ENCODE measurements at regions not wholly inside any gene's neighbourhood (a gene's known extent, or its start where the extent isn't known, plus 50 kb on each side); places are given as distances from the start of the nearest gene placed in this dataset.

DNA sequence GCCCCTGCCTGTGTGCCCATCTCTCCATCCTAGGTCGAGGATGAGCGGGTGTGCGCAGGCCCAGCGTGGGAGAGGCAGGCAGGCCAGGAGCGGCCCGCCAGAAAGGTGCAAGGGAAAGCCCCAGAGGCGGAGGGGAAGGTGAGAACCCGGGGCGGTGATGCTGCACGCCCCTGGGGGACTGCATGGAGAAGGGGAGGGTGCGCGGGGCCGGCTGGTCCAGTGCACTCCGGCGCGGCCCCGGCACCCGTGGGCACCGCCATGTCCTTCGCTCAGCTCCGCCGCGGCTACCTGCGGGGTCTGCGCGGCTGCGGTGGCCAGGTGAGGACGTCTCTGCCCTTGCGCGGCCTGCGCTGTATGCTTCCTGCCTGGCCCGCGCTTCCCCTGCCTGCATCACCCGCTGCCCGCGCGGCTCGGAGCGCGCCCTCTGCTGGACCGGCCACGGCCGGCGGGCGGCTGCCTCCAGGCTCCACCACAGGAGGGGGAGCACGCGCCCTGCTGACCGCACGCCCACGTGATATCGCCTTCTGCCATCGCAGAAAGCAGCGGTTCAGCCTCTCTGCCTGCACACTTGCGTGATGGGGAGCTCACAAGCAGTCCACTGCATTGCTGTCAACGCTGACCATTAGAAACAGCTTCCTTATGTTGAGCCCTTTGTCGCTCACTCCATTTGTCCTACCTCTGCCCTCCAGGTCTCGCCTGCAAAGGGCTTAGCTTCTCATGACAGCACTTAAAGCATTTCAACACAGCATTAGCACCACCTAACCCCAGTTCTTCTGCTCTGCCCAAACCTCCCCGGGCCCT is 73.9 kb downstream of the CXCL12 start:
- Mint-ChIP-seq H3K27me3 (peaks cover 0 to 7% of the 10 kb centered on the region in 2 donors), H3K4me1 (ENCODE audit: low read depth in 2 of 2) (peaks cover 21 to 38% of the 10 kb centered on the region in 2 donors), H3K36me3 (no peaks in the 10 kb centered on the region), H3K4me3 (peak overlapping the region; percentile 64), H3K9me3 (no peaks in the 10 kb centered on the region), H3K27ac (peak overlapping the region in 1 of 2 donors; percentile 45)
- DNase-seq (ENCODE audit: low spot score) (peak; percentile 82), ATAC-seq (peak; percentile 96 to 97)

- Mint-ChIP-seq H3K36me3 (no peaks in the 10 kb centered on the region), H3K4me3 (peak overlapping the region; percentile 64), H3K27ac (peak overlapping the region in 1 of 2 donors; percentile 45), H3K9me3 (no peaks in the 10 kb centered on the region), H3K4me1 (ENCODE audit: low read depth in 2 of 2) (peaks cover 21 to 38% of the 10 kb centered on the region in 2 donors), H3K27me3 (peaks cover 0 to 9% of the 10 kb centered on the region in 2 donors)
- DNase-seq (ENCODE audit: low spot score), result no peak
- peak in 1 of 2 donors; percentile 43 for ATAC-seq
Measured at GRCh38 chr10:44309939-44310761, 74.7 kb downstream of the CXCL12 start.

DNA sequence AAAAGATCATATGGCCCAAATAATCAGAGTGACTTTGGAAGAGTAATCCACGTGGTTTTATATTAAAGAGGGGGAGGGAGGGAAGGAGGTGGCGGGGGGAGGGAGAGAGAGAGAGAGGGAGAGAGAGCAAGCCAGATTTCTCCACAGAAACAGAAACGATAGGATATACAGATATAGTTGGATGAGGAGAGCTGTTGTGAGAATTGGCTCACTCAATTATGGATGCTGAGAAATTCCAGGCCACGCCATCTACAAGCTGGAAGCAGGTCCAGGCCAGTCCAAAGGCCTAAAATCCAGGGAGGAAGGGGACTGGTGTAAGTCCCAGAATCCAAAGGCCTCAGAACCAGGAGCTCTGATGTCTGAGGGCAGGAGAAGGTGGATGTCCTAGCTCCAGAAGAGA is 75.5 kb downstream of the CXCL12 start:
- no peak for ATAC-seq
- Mint-ChIP-seq H3K36me3 (peaks cover under 1% of the 10 kb centered on the region), H3K4me3 (peak overlapping the region; percentile 21)

GRCh38 chr10:44308935-44309334 is 76.0 kb downstream of the CXCL12 start:
- Mint-ChIP-seq H3K4me1 (ENCODE audit: low read depth in 2 of 2) (peaks cover 21 to 38% of the 10 kb centered on the region in 2 donors), H3K4me3 (peak overlapping the region; percentile 21), H3K9me3 (peaks cover 3% of the 10 kb centered on the region), H3K36me3 (peaks cover 5% of the 10 kb centered on the region), H3K27me3 (peaks cover 5 to 13% of the 10 kb centered on the region in 2 donors), H3K27ac (no peak overlapping the region)
- DNase-seq (ENCODE audit: low spot score) (no peak), ATAC-seq (no peak)

More for the DNA sequence above, 75.5 kb downstream of the CXCL12 start:
- Mint-ChIP-seq H3K9me3 (no peaks in the 10 kb centered on the region), H3K27me3 (peaks cover under 1 to 8% of the 10 kb centered on the region in 2 donors), H3K27ac (no peak overlapping the region), H3K4me1 (ENCODE audit: low read depth in 2 of 2) (peaks cover 21 to 38% of the 10 kb centered on the region in 2 donors)
- DNase-seq (ENCODE audit: low spot score), result no peak

- Mint-ChIP-seq H3K27ac (peak overlapping the region in 1 of 2 donors; percentile 10), H3K27me3 (peaks cover 5 to 13% of the 10 kb centered on the region in 2 donors), H3K4me1 (ENCODE audit: low read depth in 2 of 2) (peaks cover 21 to 38% of the 10 kb centered on the region in 2 donors), H3K9me3 (peaks cover 3% of the 10 kb centered on the region), H3K36me3 (peaks cover 14% of the 10 kb centered on the region), H3K4me3 (no peak overlapping the region)
- DNase-seq (ENCODE audit: low spot score) (no peak), ATAC-seq (no peak)
Measured at GRCh38 chr10:44307691-44308090, 77.2 kb downstream of the CXCL12 start.

GRCh38 chr10:44306762-44307161 is 78.1 kb downstream of the CXCL12 start:
- H3K9me3 Mint-ChIP-seq, result peaks cover 3% of the 10 kb centered on the region
- no peak overlapping the region for H3K4me3 Mint-ChIP-seq
- H3K4me1 Mint-ChIP-seq (ENCODE audit: low read depth in 2 of 2), result peaks cover 19 to 31% of the 10 kb centered on the region in 2 donors
- ATAC-seq (no peak), DNase-seq (ENCODE audit: low spot score) (no peak)
- H3K36me3 Mint-ChIP-seq, result peaks cover 18% of the 10 kb centered on the region
- H3K27ac Mint-ChIP-seq, result peak overlapping the region in 1 of 2 donors; percentile 10
- H3K27me3 Mint-ChIP-seq, result peaks cover 5 to 17% of the 10 kb centered on the region in 2 donors

DNA sequence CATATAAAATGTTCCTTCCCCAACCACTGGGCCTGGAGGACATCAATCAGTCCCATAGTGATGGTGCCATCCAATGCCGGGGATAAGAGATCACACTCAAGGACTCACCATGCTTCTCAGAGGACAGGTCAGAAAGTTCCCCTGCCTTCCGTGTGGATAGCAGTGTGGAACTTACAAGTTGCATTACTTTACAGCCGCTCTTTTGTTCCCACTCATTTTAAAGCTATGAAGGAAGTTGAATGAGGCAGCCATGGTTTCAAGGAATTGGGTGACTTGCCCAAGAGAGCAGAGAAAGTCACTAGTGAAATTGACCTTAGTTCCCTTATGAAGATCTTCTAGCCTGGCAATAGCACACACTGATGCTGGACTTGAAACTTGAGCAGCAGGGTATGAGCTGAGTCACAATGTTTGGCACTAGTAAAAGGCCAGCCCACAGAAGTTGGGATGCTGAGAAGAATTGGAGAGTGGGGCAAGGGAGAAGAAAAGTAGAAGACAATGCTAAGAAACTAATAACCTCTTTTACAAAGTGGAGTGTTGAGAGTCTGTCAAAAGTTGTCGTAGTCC is 78.7 kb downstream of the CXCL12 start:
- Mint-ChIP-seq H3K27me3 (peaks cover 5 to 17% of the 10 kb centered on the region in 2 donors), H3K4me3 (no peak overlapping the region), H3K4me1 (ENCODE audit: low read depth in 2 of 2) (peaks cover 13 to 26% of the 10 kb centered on the region in 2 donors), H3K9me3 (peaks cover 3% of the 10 kb centered on the region), H3K27ac (peak overlapping the region in 1 of 2 donors; percentile 10), H3K36me3 (peaks cover 18% of the 10 kb centered on the region)
- DNase-seq (ENCODE audit: low spot score) (no peak), ATAC-seq (no peak)

DNA sequence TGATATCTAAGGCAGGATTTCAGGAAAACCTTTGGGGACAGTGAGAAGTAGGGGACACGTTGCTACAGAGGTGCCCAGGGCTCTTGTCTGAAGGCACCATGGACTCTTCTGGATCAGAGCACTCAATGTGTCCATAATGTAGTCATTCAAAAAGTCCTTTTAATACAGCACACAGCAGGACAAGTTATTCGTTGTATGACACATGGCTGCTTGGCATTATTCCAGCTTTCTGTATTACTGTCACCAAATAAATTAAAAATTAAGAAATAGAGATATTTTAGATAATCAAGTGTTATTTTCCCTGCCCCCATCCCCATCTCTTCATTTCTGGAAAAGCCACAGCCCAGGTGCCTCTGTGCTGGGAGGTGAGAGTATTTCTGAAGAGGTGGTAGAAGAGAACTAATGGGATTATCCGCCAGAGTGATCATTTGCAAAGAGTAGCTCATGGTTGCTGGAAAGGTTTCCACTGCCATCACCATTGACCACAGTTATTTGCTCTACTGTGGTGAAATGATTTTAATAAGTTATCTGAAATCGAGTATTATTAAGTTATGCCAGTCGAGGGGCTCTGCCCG is 83.0 kb downstream of the CXCL12 start:
- DNase-seq (ENCODE audit: low spot score) (no peak), ATAC-seq (no peak)
- peaks cover 4 to 8% of the 10 kb centered on the region in 2 donors for H3K4me1 Mint-ChIP-seq (ENCODE audit: low read depth in 2 of 2)
- peaks cover 18% of the 10 kb centered on the region for H3K36me3 Mint-ChIP-seq
- peak overlapping the region in 1 of 2 donors; percentile 54 for H3K27ac Mint-ChIP-seq
- no peak overlapping the region for H3K4me3 Mint-ChIP-seq
- peaks cover 3% of the 10 kb centered on the region for H3K9me3 Mint-ChIP-seq
- peaks cover 12 to 18% of the 10 kb centered on the region in 2 donors for H3K27me3 Mint-ChIP-seq

GRCh38 chr10:44300666-44301649 is 83.9 kb downstream of the CXCL12 start:
- H3K36me3 Mint-ChIP-seq, result peaks cover 18% of the 10 kb centered on the region
- DNase-seq (ENCODE audit: low spot score) (no peak), ATAC-seq (peak; percentile 75 to 93)
- H3K27ac Mint-ChIP-seq, result peak overlapping the region in 1 of 2 donors; percentile 54
- peaks cover 3% of the 10 kb centered on the region for H3K9me3 Mint-ChIP-seq
- peaks cover 12 to 20% of the 10 kb centered on the region in 2 donors for H3K27me3 Mint-ChIP-seq
- H3K4me3 Mint-ChIP-seq, result peak overlapping the region; percentile 21
- no peaks in the 10 kb centered on the region for H3K4me1 Mint-ChIP-seq (ENCODE audit: low read depth in 2 of 2)

GRCh38 chr10:44298713-44299112 is 86.2 kb downstream of the CXCL12 start:
- no peaks in the 10 kb centered on the region for H3K9me3 Mint-ChIP-seq

GRCh38 chr10:44297963-44298362 is 86.9 kb downstream of the CXCL12 start:
- Mint-ChIP-seq H3K27ac (no peak overlapping the region), H3K4me3 (no peak overlapping the region), H3K9me3 (no peaks in the 10 kb centered on the region), H3K27me3 (peaks cover 6 to 11% of the 10 kb centered on the region in 2 donors), H3K36me3 (peaks cover 7% of the 10 kb centered on the region), H3K4me1 (ENCODE audit: low read depth in 2 of 2) (no peaks in the 10 kb centered on the region)
- ATAC-seq (no peak), DNase-seq (ENCODE audit: low spot score) (no peak)

More at GRCh38 chr10:44298713-44299112, 86.2 kb downstream of the CXCL12 start:
- H3K4me1 Mint-ChIP-seq (ENCODE audit: low read depth in 2 of 2), result no peaks in the 10 kb centered on the region
- H3K36me3 Mint-ChIP-seq, result peaks cover 11% of the 10 kb centered on the region
- ATAC-seq, result no peak
- DNase-seq (ENCODE audit: low spot score), result no peak
- no peak overlapping the region for H3K27ac Mint-ChIP-seq
- H3K27me3 Mint-ChIP-seq, result peaks cover 6 to 11% of the 10 kb centered on the region in 2 donors
- H3K4me3 Mint-ChIP-seq, result no peak overlapping the region

- Mint-ChIP-seq H3K4me1 (ENCODE audit: low read depth in 2 of 2) (no peaks in the 10 kb centered on the region), H3K27ac (no peak overlapping the region), H3K9me3 (no peaks in the 10 kb centered on the region), H3K27me3 (peaks cover 12 to 20% of the 10 kb centered on the region in 2 donors), H3K36me3 (no peaks in the 10 kb centered on the region), H3K4me3 (no peak overlapping the region)
- ATAC-seq, result peak in 1 of 2 donors; percentile 48
- no peak for DNase-seq (ENCODE audit: low spot score)
Measured at GRCh38 chr10:44295644-44296241, 89.2 kb downstream of the CXCL12 start.

All from natural killer cell treated with Interleukin-12 subunit alpha and Interleukin-12 subunit beta and Interleukin-15 and Interleukin-18, amount 100 ng/mL, for 72 hours (primary cell).